Spleen (tissue), 7 donors: ENCODE measurements at regions not wholly inside any gene's neighbourhood (a gene's known extent, or its start where the extent isn't known, plus 50 kb on each side); places are given as distances from the start of the nearest gene placed in this dataset.
"Not testable (repeated sequence)": the region's sequence is repeated elsewhere in the genome, so short reads cannot be mapped to it uniquely, and the experiment has no call there.

ENCODE experiments used
- POLR2A ChIP-seq, 3 donors: fragments of 450-650 bp; IDR thresholded peaks; one replicate each; pipeline ENCODE4 v1.5.1; 2017; ENCODE audit warnings: antibody characterized with exemption in 3 of 3, mild to moderate bottlenecking in 1 of 3
- POLR2AphosphoS5 ChIP-seq, 3 donors: sonication (generic); formaldehyde crosslinking; IDR thresholded peaks; one replicate each; pipeline ENCODE4 v1.5.1; 2017; ENCODE audit warnings: antibody characterized with exemption in 3 of 3
- TF ChIP-seq, protein P1 (sequence below), 11 experiments: fragments of 200-600 bp in 7 of 11; fragments of 450-650 bp in 4 of 11; sonication (generic) in 4 of 11; IDR thresholded peaks in 8 of 11; conservative IDR thresholded peaks in 3 of 11; 1 replicate in 7 of 11; 2 replicates in 4 of 11; pipeline versions ENCODE4 v1.4.0 to v1.8.0; 2016 to 2021; ENCODE audit warnings: antibody characterized with exemption in 11 of 11, inconsistent platforms in 4 of 11, mild to moderate bottlenecking in 1 of 11
- donor health status: DM: no; HTN: no; CAD: no; lungs with moderate emphysema.
- donor health status: DM: no; HTN: no; CAD: no.
- donor health status: DM: no; HTN: no; CAD: no.

DNA sequence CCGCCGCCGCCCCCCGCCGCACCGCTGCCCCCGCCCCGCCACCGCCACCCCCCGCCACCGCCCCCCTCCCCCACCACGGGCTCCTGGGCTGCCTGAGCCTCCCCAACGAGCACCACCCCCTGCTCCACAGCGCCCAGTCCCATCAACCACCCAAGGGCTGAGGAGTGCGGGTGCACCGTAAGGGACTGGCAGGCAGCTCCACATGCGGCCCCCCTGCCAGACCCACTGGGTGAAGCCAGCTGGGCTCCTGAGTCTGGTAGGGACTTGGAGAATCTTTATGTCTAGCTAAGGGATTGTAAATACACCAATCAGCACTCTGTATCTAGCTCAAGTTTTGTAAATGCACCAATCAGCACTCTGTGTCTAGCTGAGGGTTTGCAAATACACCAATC, 76.7 kb downstream of the GADD45G start:
- TF ChIP-seq, protein P1, sequence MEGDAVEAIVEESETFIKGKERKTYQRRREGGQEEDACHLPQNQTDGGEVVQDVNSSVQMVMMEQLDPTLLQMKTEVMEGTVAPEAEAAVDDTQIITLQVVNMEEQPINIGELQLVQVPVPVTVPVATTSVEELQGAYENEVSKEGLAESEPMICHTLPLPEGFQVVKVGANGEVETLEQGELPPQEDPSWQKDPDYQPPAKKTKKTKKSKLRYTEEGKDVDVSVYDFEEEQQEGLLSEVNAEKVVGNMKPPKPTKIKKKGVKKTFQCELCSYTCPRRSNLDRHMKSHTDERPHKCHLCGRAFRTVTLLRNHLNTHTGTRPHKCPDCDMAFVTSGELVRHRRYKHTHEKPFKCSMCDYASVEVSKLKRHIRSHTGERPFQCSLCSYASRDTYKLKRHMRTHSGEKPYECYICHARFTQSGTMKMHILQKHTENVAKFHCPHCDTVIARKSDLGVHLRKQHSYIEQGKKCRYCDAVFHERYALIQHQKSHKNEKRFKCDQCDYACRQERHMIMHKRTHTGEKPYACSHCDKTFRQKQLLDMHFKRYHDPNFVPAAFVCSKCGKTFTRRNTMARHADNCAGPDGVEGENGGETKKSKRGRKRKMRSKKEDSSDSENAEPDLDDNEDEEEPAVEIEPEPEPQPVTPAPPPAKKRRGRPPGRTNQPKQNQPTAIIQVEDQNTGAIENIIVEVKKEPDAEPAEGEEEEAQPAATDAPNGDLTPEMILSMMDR (IDR thresholded peaks at IDR 0.05 in 8 of 11, conservative IDR thresholded peaks at IDR 0.05 in 3 of 11), result not testable (repeated sequence)
- not testable (repeated sequence) for TF ChIP-seq POLR2AphosphoS5, POLR2A (IDR thresholded peaks at IDR 0.05)
